ENCODE measurements at regions not wholly inside any gene's neighbourhood (a gene's known extent, or its start where the extent isn't known, plus 50 kb on each side); places are given as distances from the start of the nearest gene placed in this dataset.

- DNase-seq: no peak
Observed at GRCh38 chr3:36302158-36302509, 78.2 kb upstream of the STAC start.

DNA sequence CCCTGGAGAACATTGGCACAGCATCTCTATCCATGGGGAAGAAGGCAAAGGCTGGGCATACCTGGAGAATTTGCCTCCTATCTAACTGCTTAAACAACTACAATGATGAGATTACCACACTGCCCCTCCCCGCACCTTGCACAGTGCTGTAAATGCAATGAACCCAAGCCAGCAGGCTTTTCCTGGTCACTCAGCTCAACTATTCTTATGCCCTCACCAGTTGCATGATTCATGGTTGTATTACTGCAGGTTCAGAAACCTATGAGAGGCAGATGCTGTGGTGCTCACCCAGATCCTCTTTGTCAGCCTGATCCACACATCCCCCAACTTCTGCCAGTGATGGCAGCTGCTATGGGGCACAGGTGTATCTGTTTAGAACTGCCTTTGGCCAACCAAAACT is 77.7 kb upstream of the STAC start:
- DNase-seq: no peak

- no peak for DNase-seq
Observed at GRCh38 chr3:36303286-36303685, 77.0 kb upstream of the STAC start.

DNA sequence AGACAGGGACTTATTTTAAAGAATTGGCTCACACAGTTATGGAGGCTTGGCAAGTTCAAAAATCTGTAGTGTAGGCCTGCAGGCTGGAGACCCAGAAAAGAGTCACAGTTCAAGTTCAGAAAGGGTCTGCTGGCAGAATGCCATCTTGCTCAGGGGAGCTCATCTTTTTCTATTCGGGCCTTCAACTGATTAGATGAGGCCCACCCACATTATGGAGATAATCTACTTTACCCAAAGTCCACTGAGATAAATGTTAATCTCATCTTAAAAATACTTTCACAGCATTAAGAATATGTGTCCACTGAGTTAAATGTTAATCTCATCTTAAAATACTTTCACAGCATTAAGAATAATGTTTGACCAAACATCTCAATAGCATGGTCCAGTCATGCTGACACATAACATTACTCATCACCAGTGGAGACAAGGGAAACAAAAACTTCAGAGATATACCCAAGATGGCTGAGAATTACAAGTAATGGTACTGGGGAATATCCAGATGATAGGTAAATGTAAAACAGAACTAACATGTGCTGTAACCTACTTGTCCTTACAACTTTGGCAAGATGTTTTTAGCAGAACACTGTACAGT is 74.3 kb upstream of the STAC start:
- DNase-seq: no peak

DNA sequence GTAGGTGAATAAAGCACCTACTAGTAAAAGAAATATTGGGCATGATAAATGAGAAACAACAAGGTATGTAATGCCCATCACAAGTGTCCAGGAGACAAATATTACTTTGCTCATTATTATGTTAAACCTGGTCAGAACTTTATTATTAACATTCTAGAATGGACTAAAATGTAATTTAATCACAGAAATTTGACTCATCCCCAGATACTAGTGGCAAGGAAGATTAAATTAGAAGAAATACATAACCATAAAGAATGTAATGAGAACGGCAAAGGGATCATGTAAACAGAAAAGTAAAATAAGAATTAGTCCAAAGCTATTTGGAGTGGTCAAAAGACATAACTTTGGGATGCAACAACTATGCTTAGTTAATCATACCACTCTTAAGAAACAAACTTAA is 71.2 kb upstream of the STAC start:
- no peak for DNase-seq

- DNase-seq: no peak
Observed at GRCh38 chr3:36312351-36312750, 68.0 kb upstream of the STAC start.

DNA sequence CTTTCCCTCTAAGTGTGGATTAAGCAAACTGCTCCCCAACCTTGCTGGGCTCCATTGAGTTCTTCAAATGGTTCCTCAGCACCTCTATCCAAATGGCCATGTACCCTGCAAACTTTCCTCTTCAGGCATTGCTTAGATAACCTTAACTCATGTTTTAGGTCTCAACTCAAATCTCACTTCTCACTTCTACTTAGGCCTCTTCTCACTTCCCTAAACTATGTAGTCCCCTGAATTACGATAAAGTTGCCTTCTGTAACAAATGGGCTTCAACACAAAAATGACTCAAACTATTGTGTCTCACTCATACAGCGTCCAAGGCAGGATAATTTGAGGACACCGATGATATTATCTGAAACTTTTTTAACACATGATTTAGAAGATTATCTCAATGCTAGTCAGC is 62.4 kb upstream of the STAC start:
- no peak for DNase-seq

- DNase-seq: no peak
Observed at GRCh38 chr3:36318621-36319200, 61.6 kb upstream of the STAC start.

GRCh38 chr3:36319680-36320079 is 60.6 kb upstream of the STAC start:
- no peak for DNase-seq

Measured in CD4-positive, alpha-beta T cell treated with Interleukin-4 for 4 hours (primary cell).